Activated CD4-positive, alpha-beta T cell treated with anti-CD3 and anti-CD28 coated beads for 36 hours (primary cell): ENCODE measurements at regions not wholly inside any gene's neighbourhood (a gene's known extent, or its start where the extent isn't known, plus 50 kb on each side); places are given as distances from the start of the nearest gene placed in this dataset.

Experiments
- ATAC-seq: fragments of 200-7000 bp; cut with Tn5 transposase; one replicate; pipeline ENCODE4 v1.10.0; 2021; ENCODE audit warnings: mild to moderate bottlenecking, moderate library complexity
- CTCF ChIA-PET: fragments of 350-600 bp; sonication (Branson Sonifier 250); formaldehyde crosslinking; loops from one replicate; lab custom pipeline; 2021; ENCODE audit warnings: antibody characterized with exemption; lab: Charles Lee
- POLR2A ChIA-PET: fragments of 350-600 bp; sonication (Branson Sonifier 250); formaldehyde crosslinking; loops from one replicate; lab custom pipeline; 2021; ENCODE audit warnings: antibody characterized with exemption, inconsistent platforms; lab: Charles Lee
- DNase-seq: peaks from one replicate; pipeline ENCODE4 v3.0.0-alpha.2; 2020
- H3K27ac Mint-ChIP-seq: one replicate; pipeline ENCODE4 v1.8.0; 2021; ENCODE audit warnings: mixed read lengths
- H3K27me3 Mint-ChIP-seq: one replicate; pipeline ENCODE4 v1.8.0; 2021; ENCODE audit warnings: mixed read lengths
- H3K36me3 Mint-ChIP-seq: one replicate; pipeline ENCODE4 v1.8.0; 2021; ENCODE audit warnings: low read depth, mixed read lengths
- H3K4me1 Mint-ChIP-seq: one replicate; pipeline ENCODE4 v1.8.0; 2021; ENCODE audit warnings: mixed read lengths
- H3K4me3 Mint-ChIP-seq: one replicate; pipeline ENCODE4 v1.8.0; 2021; ENCODE audit warnings: mild to moderate bottlenecking, moderate library complexity, mixed read lengths
- H3K9me3 Mint-ChIP-seq: one replicate; pipeline ENCODE4 v1.8.0; 2021; ENCODE audit warnings: low read depth, mixed read lengths
- intact Hi-C, 2 experiments: fragments of 100-400 bp; cut with DNase I in 1 of 2; cut with micrococcal nuclease in 1 of 2; formaldehyde crosslinking; loops; one replicate each; pipeline versions ENCODE4 v1.14.2 to v1.15.1; 2022 to 2024; cut with DNase I, micrococcal nuclease

- H3K27me3 Mint-ChIP-seq, result peaks cover 15% of the 10 kb centered on the region
- no peaks in the 10 kb centered on the region for H3K36me3 Mint-ChIP-seq
- H3K9me3 Mint-ChIP-seq, result no peaks in the 10 kb centered on the region
- H3K4me1 Mint-ChIP-seq, result no peaks in the 10 kb centered on the region
- H3K4me3 Mint-ChIP-seq, result no peak overlapping the region
- ATAC-seq (no peak), DNase-seq (no peak)
- H3K27ac Mint-ChIP-seq, result no peak overlapping the region
- CTCF ChIA-PET, result no interaction called here
- intact Hi-C loops, result no loop called here
- POLR2A ChIA-PET, result no interaction called here
Observed at GRCh38 chr21:37993071-37993470, 76.8 kb upstream of the KCNJ6 start.

DNA sequence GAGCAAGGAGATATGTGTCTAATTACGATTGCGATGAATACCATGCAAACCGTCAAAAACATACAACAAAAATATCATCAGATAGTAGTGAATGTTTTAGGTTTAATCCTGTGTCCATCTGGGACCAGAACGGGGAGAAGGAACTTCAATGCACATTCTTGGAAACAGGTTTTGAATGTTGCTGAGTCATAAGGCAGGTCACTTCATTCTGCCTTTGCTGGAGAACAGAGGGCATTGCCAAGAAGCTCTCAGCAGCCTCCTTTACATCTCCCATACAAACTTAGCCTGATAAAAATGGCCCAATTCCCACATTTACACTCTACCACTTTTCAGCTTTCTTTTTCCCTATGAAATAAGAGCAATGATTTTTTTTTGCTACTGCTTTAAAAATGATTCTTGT is 78.0 kb upstream of the KCNJ6 start:
- Mint-ChIP-seq H3K27ac (no peak overlapping the region), H3K4me1 (no peaks in the 10 kb centered on the region), H3K27me3 (peaks cover 15% of the 10 kb centered on the region), H3K4me3 (no peak overlapping the region), H3K9me3 (no peaks in the 10 kb centered on the region), H3K36me3 (no peaks in the 10 kb centered on the region)
- DNase-seq (no peak), ATAC-seq (no peak)
- CTCF ChIA-PET, result no interaction called here
- intact Hi-C loops, result no loop called here
- POLR2A ChIA-PET, result no interaction called here

DNA sequence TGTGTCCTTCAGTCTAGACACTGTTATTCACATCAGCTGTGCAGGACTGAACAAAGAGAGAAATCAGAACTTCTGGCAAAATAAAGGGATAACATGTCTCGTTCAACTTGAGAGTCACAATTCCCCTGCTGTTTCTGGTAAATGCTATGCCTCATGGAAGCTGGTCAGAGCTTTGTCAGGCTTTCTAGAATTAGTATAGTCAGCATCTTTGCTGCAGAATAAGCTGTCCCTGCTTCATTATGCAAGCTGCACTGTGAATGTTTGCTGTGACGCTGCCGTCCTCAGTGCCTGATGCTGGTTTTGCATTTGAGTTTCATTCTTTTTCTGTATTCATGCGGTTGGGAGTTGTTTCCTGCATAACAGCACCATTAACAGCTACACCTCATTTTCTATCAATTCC is 96.4 kb upstream of the KCNJ6 start:
- no peak overlapping the region for H3K4me3 Mint-ChIP-seq
- H3K9me3 Mint-ChIP-seq, result no peaks in the 10 kb centered on the region
- H3K4me1 Mint-ChIP-seq, result no peaks in the 10 kb centered on the region
- no peak for DNase-seq
- no peak overlapping the region for H3K27ac Mint-ChIP-seq
- H3K36me3 Mint-ChIP-seq, result no peaks in the 10 kb centered on the region
- intact Hi-C loops, result no loop called here
- ChIA-PET CTCF (no interaction called here), POLR2A (no interaction called here)
- ATAC-seq, result no peak
- H3K27me3 Mint-ChIP-seq, result peaks cover 7% of the 10 kb centered on the region

- Mint-ChIP-seq H3K27ac (no peak overlapping the region), H3K36me3 (no peaks in the 10 kb centered on the region), H3K27me3 (peaks cover 8% of the 10 kb centered on the region), H3K4me1 (no peaks in the 10 kb centered on the region), H3K9me3 (no peaks in the 10 kb centered on the region), H3K4me3 (no peak overlapping the region)
- POLR2A ChIA-PET, result no interaction called here
- CTCF ChIA-PET, result no interaction called here
- DNase-seq, result no peak
- ATAC-seq, result no peak
- intact Hi-C loops, result no loop called here
Observed at GRCh38 chr21:38013741-38014140, 97.5 kb upstream of the KCNJ6 start.

GRCh38 chr21:38014298-38014697 is 98.0 kb upstream of the KCNJ6 start:
- Mint-ChIP-seq H3K27ac (no peak overlapping the region), H3K27me3 (peaks cover 8% of the 10 kb centered on the region), H3K9me3 (no peaks in the 10 kb centered on the region), H3K36me3 (no peaks in the 10 kb centered on the region), H3K4me1 (no peaks in the 10 kb centered on the region), H3K4me3 (no peak overlapping the region)
- ChIA-PET CTCF (no interaction called here), POLR2A (no interaction called here)
- intact Hi-C loops, result no loop called here
- DNase-seq (no peak), ATAC-seq (no peak)

DNA sequence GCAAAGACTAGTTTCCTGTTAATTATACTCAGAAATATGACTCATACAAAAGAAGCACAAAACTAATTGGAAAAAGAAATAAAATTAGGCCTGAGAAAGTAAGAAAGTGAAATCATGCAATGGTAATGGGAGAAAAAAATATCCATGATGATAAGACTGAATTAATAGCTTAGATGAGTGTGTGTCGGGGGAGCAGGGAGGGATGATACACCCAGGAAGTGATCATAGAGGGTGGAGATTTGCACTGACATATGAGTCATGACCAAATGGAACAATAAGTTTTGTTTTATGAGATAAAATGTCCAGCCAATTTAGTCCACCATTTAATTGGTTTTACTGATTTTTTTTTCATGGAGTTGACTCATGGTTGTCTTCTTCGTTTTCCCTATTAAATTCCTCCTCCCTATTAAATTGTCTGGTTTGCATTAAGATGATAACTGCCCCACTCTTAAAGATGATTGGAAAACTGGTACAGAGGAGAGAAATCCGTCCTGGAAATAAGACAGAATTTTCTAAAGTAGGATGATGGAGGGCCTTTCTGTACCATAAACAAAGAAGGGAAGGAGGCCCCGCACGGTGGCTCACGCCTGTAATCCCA is 111.7 kb upstream of the KCNJ6 start:
- Mint-ChIP-seq H3K4me1 (no peaks in the 10 kb centered on the region), H3K4me3 (no peak overlapping the region), H3K9me3 (no peaks in the 10 kb centered on the region), H3K36me3 (no peaks in the 10 kb centered on the region), H3K27me3 (peaks cover 9% of the 10 kb centered on the region), H3K27ac (no peak overlapping the region)
- ATAC-seq (no peak), DNase-seq (no peak)
- ChIA-PET POLR2A (no interaction called here), CTCF (interaction anchor here (0.7 kb wide), 1 partner anchor 331 kb away, joined by 3 read pairs; no protein-coding TSS in a partner anchor)
- intact Hi-C loops, result no loop called here

GRCh38 chr21:38032082-38032801 is 116.0 kb upstream of the KCNJ6 start:
- Mint-ChIP-seq H3K4me3 (no peak overlapping the region), H3K27me3 (peaks cover 14% of the 10 kb centered on the region), H3K9me3 (no peaks in the 10 kb centered on the region), H3K4me1 (no peaks in the 10 kb centered on the region), H3K36me3 (no peaks in the 10 kb centered on the region), H3K27ac (no peak overlapping the region)
- POLR2A ChIA-PET, result no interaction called here
- DNase-seq (no peak), ATAC-seq (no peak)
- intact Hi-C loops, result no loop called here
- CTCF ChIA-PET, result no interaction called here

DNA sequence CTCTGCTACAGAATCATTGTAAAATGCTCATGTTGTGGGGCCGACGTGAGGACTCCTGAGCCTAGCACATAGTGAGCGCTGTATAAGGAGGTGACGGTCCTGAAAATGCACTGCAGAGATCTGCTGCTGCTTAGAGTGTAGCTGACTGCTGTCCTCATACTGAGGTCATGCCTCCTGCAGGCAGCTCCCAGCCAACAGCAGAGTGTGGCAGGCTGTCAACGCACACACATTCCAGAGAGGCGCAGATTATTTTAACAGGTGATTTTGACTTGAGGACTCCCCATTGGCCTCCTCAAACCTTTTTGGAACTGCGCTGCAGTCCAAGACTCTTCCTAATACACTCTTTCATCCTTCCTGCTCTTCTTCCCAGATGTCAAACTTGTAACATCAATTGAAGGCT is 119.8 kb upstream of the KCNJ6 start:
- no peaks in the 10 kb centered on the region for H3K9me3 Mint-ChIP-seq
- intact Hi-C loops, result no loop called here
- ChIA-PET POLR2A (no interaction called here), CTCF (no interaction called here)
- H3K27ac Mint-ChIP-seq, result no peak overlapping the region
- ATAC-seq (no peak), DNase-seq (no peak)
- no peaks in the 10 kb centered on the region for H3K4me1 Mint-ChIP-seq
- no peak overlapping the region for H3K4me3 Mint-ChIP-seq
- peaks cover 17% of the 10 kb centered on the region for H3K27me3 Mint-ChIP-seq
- H3K36me3 Mint-ChIP-seq, result no peaks in the 10 kb centered on the region

DNA sequence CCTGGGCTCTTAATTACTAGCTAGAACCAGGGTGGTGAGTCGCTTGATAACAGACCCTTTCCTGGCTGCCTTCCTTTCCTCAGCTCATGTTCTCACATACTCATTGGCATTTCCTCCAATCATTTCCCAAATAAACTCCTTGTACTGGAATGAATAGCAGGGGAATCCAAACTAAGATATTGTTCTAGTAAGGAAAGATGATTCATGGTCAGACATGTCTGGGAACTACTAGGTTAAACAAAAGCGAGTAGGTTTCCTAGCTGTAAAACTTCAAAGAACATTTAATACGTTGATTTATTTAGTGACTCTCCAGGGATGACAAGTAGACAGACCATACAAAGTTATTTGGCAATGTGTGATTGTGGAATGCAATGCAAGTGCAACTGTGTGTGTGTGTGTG is 121.2 kb upstream of the KCNJ6 start:
- ChIA-PET POLR2A (interaction anchor here (0.5 kb wide), 1 partner anchor 1014 kb away, joined by 3 read pairs; no protein-coding TSS in a partner anchor), CTCF (interaction anchor here (0.6 kb wide), 1 partner anchor 21 kb away, joined by 3 read pairs; no protein-coding TSS in a partner anchor)
- no peak overlapping the region for H3K4me3 Mint-ChIP-seq
- intact Hi-C loops, result no loop called here
- H3K27ac Mint-ChIP-seq, result no peak overlapping the region
- H3K9me3 Mint-ChIP-seq, result no peaks in the 10 kb centered on the region
- DNase-seq, result no peak
- no peak for ATAC-seq
- no peaks in the 10 kb centered on the region for H3K4me1 Mint-ChIP-seq
- no peaks in the 10 kb centered on the region for H3K36me3 Mint-ChIP-seq
- peaks cover 13% of the 10 kb centered on the region for H3K27me3 Mint-ChIP-seq

GRCh38 chr21:38039369-38039768 is 123.1 kb upstream of the KCNJ6 start:
- ChIA-PET POLR2A (no interaction called here), CTCF (no interaction called here)
- intact Hi-C loops, result no loop called here
- ATAC-seq (no peak), DNase-seq (no peak)
- Mint-ChIP-seq H3K4me1 (no peaks in the 10 kb centered on the region), H3K27ac (no peak overlapping the region), H3K4me3 (no peak overlapping the region), H3K36me3 (no peaks in the 10 kb centered on the region), H3K9me3 (peaks cover 2% of the 10 kb centered on the region), H3K27me3 (peaks cover 13% of the 10 kb centered on the region)

- intact Hi-C loops, result no loop called here
- no peak for ATAC-seq
- no peaks in the 10 kb centered on the region for H3K36me3 Mint-ChIP-seq
- H3K9me3 Mint-ChIP-seq, result peaks cover 2% of the 10 kb centered on the region
- ChIA-PET POLR2A (no interaction called here), CTCF (no interaction called here)
- H3K27me3 Mint-ChIP-seq, result peaks cover 13% of the 10 kb centered on the region
- H3K27ac Mint-ChIP-seq, result no peak overlapping the region
- no peaks in the 10 kb centered on the region for H3K4me1 Mint-ChIP-seq
- H3K4me3 Mint-ChIP-seq, result no peak overlapping the region
- DNase-seq, result no peak
Observed at GRCh38 chr21:38039841-38040240, 123.6 kb upstream of the KCNJ6 start.

- no peak overlapping the region for H3K4me3 Mint-ChIP-seq
- H3K27ac Mint-ChIP-seq, result no peak overlapping the region
- H3K36me3 Mint-ChIP-seq, result no peaks in the 10 kb centered on the region
- POLR2A ChIA-PET, result no interaction called here
- ATAC-seq (no peak), DNase-seq (no peak)
- peaks cover 2% of the 10 kb centered on the region for H3K9me3 Mint-ChIP-seq
- H3K4me1 Mint-ChIP-seq, result no peaks in the 10 kb centered on the region
- intact Hi-C loops, result no loop called here
- CTCF ChIA-PET, result no interaction called here
- peaks cover 20% of the 10 kb centered on the region for H3K27me3 Mint-ChIP-seq
Observed at GRCh38 chr21:38041493-38041892, 125.2 kb upstream of the KCNJ6 start.
